ENCODE measurements at regions not wholly inside any gene's neighbourhood (a gene's known extent, or its start where the extent isn't known, plus 50 kb on each side); places are given as distances from the start of the nearest gene placed in this dataset.

- TF ChIP-seq CTCF (IDR thresholded peaks at IDR 0.05) (no peak), POLR2AphosphoS5 (IDR thresholded peaks at IDR 0.05; ENCODE audit: low read depth, low read length) (no peak), REST (IDR thresholded peaks at IDR 0.05; ENCODE audit: low read depth, low read length) (no peak), ELF1 (IDR thresholded peaks at IDR 0.05) (no peak), EZH2phosphoT487 (IDR thresholded peaks at IDR 0.05; ENCODE audit: borderline replicate concordance, low read depth) (no peak), MEF2A (IDR thresholded peaks at IDR 0.05; ENCODE audit: borderline replicate concordance, low read depth) (no peak), IRF3 (IDR thresholded peaks at IDR 0.05; ENCODE audit: low read depth, low read length) (no peak), TCF12 (IDR thresholded peaks at IDR 0.05) (no peak), USF1 (IDR thresholded peaks at IDR 0.05; ENCODE audit: borderline replicate concordance, low read depth) (no peak)
Observed at GRCh38 chr6:44676826-44677433, 289.4 kb downstream of the CDC5L start.

Data from SK-N-SH (cell line).